GM19351 (cell line): ENCODE measurements at regions not wholly inside any gene's neighbourhood (a gene's known extent, or its start where the extent isn't known, plus 50 kb on each side); places are given as distances from the start of the nearest gene placed in this dataset.

ENCODE experiments used
- ATAC-seq: cut with Tn5 transposase; IDR thresholded peaks from one replicate; pipeline ENCODE4 v1.9.1; 2021; ENCODE audit warnings: mild to moderate bottlenecking, moderate library complexity; ENCODE audit not compliant: unreplicated experiment

- no peak for ATAC-seq
Observed at GRCh38 chr7:115478426-115478825, 552.1 kb downstream of the TFEC start.

- ATAC-seq = no peak
Observed at GRCh38 chr7:115477193-115477651, 553.3 kb downstream of the TFEC start.

- ATAC-seq = no peak
Observed at GRCh38 chr7:115476671-115477181, 553.8 kb downstream of the TFEC start.

GRCh38 chr7:115475761-115476385 is 554.0 kb downstream of the MDFIC start:
- ATAC-seq = no peak

- ATAC-seq = no peak
Observed at GRCh38 chr7:115475206-115475605, 553.3 kb downstream of the MDFIC start.

GRCh38 chr7:115474137-115474536 is 552.2 kb downstream of the MDFIC start:
- no peak for ATAC-seq

GRCh38 chr7:115471891-115472290 is 550.0 kb downstream of the MDFIC start:
- no peak for ATAC-seq

- no peak for ATAC-seq
Observed at GRCh38 chr7:115462301-115463015, 540.6 kb downstream of the MDFIC start.

GRCh38 chr7:115449689-115450088 is 527.8 kb downstream of the MDFIC start:
- ATAC-seq = no peak

GRCh38 chr7:115447495-115447894 is 525.6 kb downstream of the MDFIC start:
- no peak for ATAC-seq

GRCh38 chr7:115441033-115441432 is 519.1 kb downstream of the MDFIC start:
- ATAC-seq = no peak

GRCh38 chr7:115435178-115435577 is 513.3 kb downstream of the MDFIC start:
- ATAC-seq = peak; percentile 96

GRCh38 chr7:115429918-115430317 is 508.0 kb downstream of the MDFIC start:
- no peak for ATAC-seq

- ATAC-seq = no peak
Observed at GRCh38 chr7:115417662-115418061, 495.8 kb downstream of the MDFIC start.

- peak; percentile 96 for ATAC-seq
Observed at GRCh38 chr7:115410972-115411686, 489.2 kb downstream of the MDFIC start.

GRCh38 chr7:115410434-115410820 is 488.5 kb downstream of the MDFIC start:
- ATAC-seq = no peak

GRCh38 chr7:115409682-115410433 is 488.0 kb downstream of the MDFIC start:
- no peak for ATAC-seq

GRCh38 chr7:115406219-115406618 is 484.3 kb downstream of the MDFIC start:
- ATAC-seq = no peak

- no peak for ATAC-seq
Observed at GRCh38 chr7:115387137-115387536, 465.2 kb downstream of the MDFIC start.

- no peak for ATAC-seq
Observed at GRCh38 chr7:115379321-115379720, 457.4 kb downstream of the MDFIC start.

GRCh38 chr7:115368998-115369397 is 447.1 kb downstream of the MDFIC start:
- ATAC-seq = no peak
